Endothelial cell of umbilical vein (primary cell): ENCODE measurements at regions not wholly inside any gene's neighbourhood (a gene's known extent, or its start where the extent isn't known, plus 50 kb on each side); places are given as distances from the start of the nearest gene placed in this dataset.
"Not testable (repeated sequence)": the region's sequence is repeated elsewhere in the genome, so short reads cannot be mapped to it uniquely, and the experiment has no call there.

Experiments
- CTCF ChIP-seq, 2 donors: IDR thresholded peaks; 1 replicate in 1 of 2; 2 replicates in 1 of 2; pipeline ENCODE4 v1.5.1; 2011; ENCODE audit warnings: low read length in 2 of 2, mild to moderate bottlenecking in 2 of 2, moderate library complexity in 2 of 2, control low read depth in 1 of 2, inconsistent platforms in 1 of 2, low read depth in 1 of 2; ENCODE audit not compliant: insufficient read depth in 1 of 2; ENCODE audit errors: extremely low read depth in 1 of 2
- EZH2 ChIP-seq: IDR thresholded peaks from 2 replicates; pipeline ENCODE4 v1.6.1; 2012; ENCODE audit warnings: borderline replicate concordance, low read depth, mild to moderate bottlenecking, moderate library complexity, low read length, inconsistent platforms; ENCODE audit not compliant: severe bottlenecking

GRCh38 chr5:176042020-176042658, 74.0 kb upstream of the THOC3 start:
- TF ChIP-seq CTCF (IDR thresholded peaks at IDR 0.05; ENCODE audit: extremely low read depth in 1 of 2, insufficient read depth in 1 of 2, low read depth in 1 of 2, low read length in 2 of 2); EZH2: not testable (repeated sequence)
